Prostate gland (tissue), 2 donors: ENCODE measurements at regions not wholly inside any gene's neighbourhood (a gene's known extent, or its start where the extent isn't known, plus 50 kb on each side); places are given as distances from the start of the nearest gene placed in this dataset.

Experiments used
- POLR2AphosphoS5 ChIP-seq: sonication (generic); formaldehyde crosslinking; IDR thresholded peaks from one replicate; pipeline ENCODE4 v1.6.1; 2017; ENCODE audit warnings: antibody characterized with exemption
- TF ChIP-seq, protein P1 (sequence below), 4 experiments: fragments of 200-600 bp in 2 of 4; fragments of 450-650 bp in 2 of 4; sonication (generic) in 2 of 4; IDR thresholded peaks; 1 replicate in 3 of 4; 2 replicates in 1 of 4; pipeline ENCODE4 v1.5.1; 2016 to 2019; ENCODE audit warnings: antibody characterized with exemption in 4 of 4, mild to moderate bottlenecking in 2 of 4, moderate library complexity in 2 of 4

DNA sequence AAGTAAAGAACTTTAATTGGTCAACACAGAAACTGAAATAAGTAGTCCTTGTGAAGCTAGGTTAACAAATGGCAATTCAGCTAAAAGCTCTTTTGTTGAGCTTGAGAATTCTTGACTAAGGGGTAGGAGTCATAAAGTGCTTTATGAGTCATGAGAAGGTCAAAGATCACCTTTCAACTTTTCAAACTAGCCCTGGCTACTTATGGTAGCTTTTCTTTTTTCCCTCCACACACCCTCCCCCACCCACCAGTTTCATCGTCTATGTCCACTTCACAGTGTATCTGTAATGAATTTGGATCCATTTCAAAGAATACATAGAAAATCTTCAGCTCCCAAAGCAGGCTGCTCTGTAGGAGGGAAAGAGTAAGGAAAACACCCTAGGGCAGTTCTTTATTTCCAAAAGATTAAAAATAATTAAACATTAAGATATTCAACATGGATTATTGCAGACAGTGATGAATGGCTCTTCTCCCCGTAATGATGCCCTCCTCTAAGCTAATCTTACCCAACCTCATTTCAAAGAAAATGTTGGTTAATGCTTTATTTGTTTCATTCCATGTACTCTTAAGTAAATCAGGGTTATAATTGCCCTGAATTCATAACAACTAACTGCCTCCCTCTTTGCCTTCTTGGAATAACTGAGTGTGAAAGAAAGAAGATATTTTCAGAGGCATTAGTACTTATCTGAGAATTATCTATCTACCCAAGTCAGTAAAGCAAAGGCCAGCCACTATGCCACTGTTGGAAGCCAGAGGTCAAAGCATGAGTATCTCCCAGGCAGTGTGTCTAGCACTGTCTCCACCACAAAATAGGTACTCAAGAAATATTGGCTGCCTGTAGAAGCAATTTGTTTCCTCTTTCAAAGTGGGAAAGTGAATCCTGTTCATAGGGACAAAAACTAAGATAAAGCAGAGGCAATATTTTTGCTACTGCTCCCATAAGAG, 290.6 kb downstream of the PIK3R1 start:
- TF ChIP-seq POLR2AphosphoS5 = no peak
- TF ChIP-seq, protein P1, sequence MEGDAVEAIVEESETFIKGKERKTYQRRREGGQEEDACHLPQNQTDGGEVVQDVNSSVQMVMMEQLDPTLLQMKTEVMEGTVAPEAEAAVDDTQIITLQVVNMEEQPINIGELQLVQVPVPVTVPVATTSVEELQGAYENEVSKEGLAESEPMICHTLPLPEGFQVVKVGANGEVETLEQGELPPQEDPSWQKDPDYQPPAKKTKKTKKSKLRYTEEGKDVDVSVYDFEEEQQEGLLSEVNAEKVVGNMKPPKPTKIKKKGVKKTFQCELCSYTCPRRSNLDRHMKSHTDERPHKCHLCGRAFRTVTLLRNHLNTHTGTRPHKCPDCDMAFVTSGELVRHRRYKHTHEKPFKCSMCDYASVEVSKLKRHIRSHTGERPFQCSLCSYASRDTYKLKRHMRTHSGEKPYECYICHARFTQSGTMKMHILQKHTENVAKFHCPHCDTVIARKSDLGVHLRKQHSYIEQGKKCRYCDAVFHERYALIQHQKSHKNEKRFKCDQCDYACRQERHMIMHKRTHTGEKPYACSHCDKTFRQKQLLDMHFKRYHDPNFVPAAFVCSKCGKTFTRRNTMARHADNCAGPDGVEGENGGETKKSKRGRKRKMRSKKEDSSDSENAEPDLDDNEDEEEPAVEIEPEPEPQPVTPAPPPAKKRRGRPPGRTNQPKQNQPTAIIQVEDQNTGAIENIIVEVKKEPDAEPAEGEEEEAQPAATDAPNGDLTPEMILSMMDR (IDR thresholded peaks at IDR 0.05) = no peak
